ENCODE measurements at regions not wholly inside any gene's neighbourhood (a gene's known extent, or its start where the extent isn't known, plus 50 kb on each side); places are given as distances from the start of the nearest gene placed in this dataset.

GRCh38 chr2:195404651-195405050 is 252.4 kb upstream of the SLC39A10 start (continued):
- TF ChIP-seq ZBTB43 (CRISPR knock-in tag; IDR thresholded peaks at IDR 0.05) (no peak), CREM (CRISPR knock-in tag; IDR thresholded peaks at IDR 0.05) (no peak), E2F5 (CRISPR knock-in tag; IDR thresholded peaks at IDR 0.05) (no peak), FOXJ3 (CRISPR knock-in tag; IDR thresholded peaks at IDR 0.05; ENCODE audit: borderline replicate concordance) (no peak), USF1 (CRISPR knock-in tag; IDR thresholded peaks at IDR 0.05) (no peak), ARID4B (CRISPR knock-in tag; IDR thresholded peaks at IDR 0.05; ENCODE audit: borderline replicate concordance) (no peak), CREB1 (CRISPR knock-in tag; IDR thresholded peaks at IDR 0.05) (no peak), ZMAT4 (CRISPR knock-in tag; IDR thresholded peaks at IDR 0.05) (no peak), ZNF232 (CRISPR knock-in tag; IDR thresholded peaks at IDR 0.05) (no peak)

- Mint-ChIP-seq H3K36me3 (no peaks in the 10 kb centered on the region), H3K9me3 (no peaks in the 10 kb centered on the region), H3K4me3 (no peak overlapping the region), H3K4me1 (no peaks in the 10 kb centered on the region), H3K27me3 (ENCODE audit: low read depth) (no peaks in the 10 kb centered on the region), H3K27ac (no peak overlapping the region)
- DNase-seq (ENCODE audit: low spot score) (no peak), ATAC-seq (no peak)
- CTCF ChIA-PET, result no interaction called here
- POLR2A ChIA-PET, result no interaction called here
- TF ChIP-seq CDX4 (CRISPR knock-in tag; IDR thresholded peaks at IDR 0.05; ENCODE audit: borderline replicate concordance) (no peak), TCF7 (CRISPR knock-in tag; IDR thresholded peaks at IDR 0.05; ENCODE audit: low read depth) (no peak), GTF2I (CRISPR knock-in tag; conservative IDR thresholded peaks at IDR 0.05) (no peak), MXD4 (CRISPR knock-in tag; IDR thresholded peaks at IDR 0.05; ENCODE audit: borderline replicate concordance) (no peak), NFATC4 (CRISPR knock-in tag; IDR thresholded peaks at IDR 0.05) (no peak), FOXJ3 (CRISPR knock-in tag; IDR thresholded peaks at IDR 0.05; ENCODE audit: borderline replicate concordance) (no peak), ATF1 (CRISPR knock-in tag; IDR thresholded peaks at IDR 0.05) (no peak), USF2 (CRISPR knock-in tag; IDR thresholded peaks at IDR 0.05) (no peak), ZNF138 (CRISPR knock-in tag; conservative IDR thresholded peaks at IDR 0.05) (no peak), NFE2L1 (CRISPR knock-in tag; IDR thresholded peaks at IDR 0.05) (no peak), CBFB (CRISPR knock-in tag; IDR thresholded peaks at IDR 0.05; ENCODE audit: low read depth) (no peak), ZNF281 (CRISPR knock-in tag; IDR thresholded peaks at IDR 0.05) (no peak), KAT7 (CRISPR knock-in tag; IDR thresholded peaks at IDR 0.05; ENCODE audit: borderline replicate concordance) (no peak), ZNF423 (CRISPR knock-in tag; IDR thresholded peaks at IDR 0.05) (no peak)
Measured at GRCh38 chr2:195396479-195396878, 260.5 kb upstream of the SLC39A10 start.

Data from WTC11 (cell line).